CD4-positive, alpha-beta memory T cell (primary cell): ENCODE measurements at regions not wholly inside any gene's neighbourhood (a gene's known extent, or its start where the extent isn't known, plus 50 kb on each side); places are given as distances from the start of the nearest gene placed in this dataset.

ENCODE experiments used
- CTCF ChIA-PET: fragments of 350-600 bp; sonication (Branson Sonifier 250); formaldehyde crosslinking; loops from one replicate; lab custom pipeline; 2021; ENCODE audit warnings: inconsistent platforms; ENCODE audit not compliant: partially characterized antibody; lab: Charles Lee
- POLR2A ChIA-PET: fragments of 350-600 bp; sonication (Branson Sonifier 250); formaldehyde crosslinking; loops from one replicate; lab custom pipeline; 2021; ENCODE audit not compliant: partially characterized antibody; lab: Charles Lee
- DNase-seq, 5 donors: peaks; one replicate each; pipeline versions ENCODE4 v3.0.0 to v3.0.0-alpha.2; 2020 to 2022; ENCODE audit warnings: mixed read lengths in 1 of 5
- H3K27ac ChIP-seq: one replicate; pipeline ENCODE4 v1.7.0; 2013; ENCODE audit warnings: low read depth, low read length
- H3K27me3 ChIP-seq: 2 replicates; pipeline ENCODE4 v1.7.0; 2013; ENCODE audit warnings: mild to moderate bottlenecking, low read length, moderate library complexity; ENCODE audit not compliant: insufficient read depth
- H3K36me3 ChIP-seq: 2 replicates; pipeline ENCODE4 v1.7.0; 2013; ENCODE audit warnings: mild to moderate bottlenecking, low read length, moderate library complexity; ENCODE audit not compliant: insufficient read depth
- H3K4me1 ChIP-seq: 2 replicates; pipeline ENCODE4 v1.7.0; 2013; ENCODE audit warnings: mild to moderate bottlenecking, low read length, moderate library complexity; ENCODE audit not compliant: insufficient read depth
- H3K4me3 ChIP-seq, 2 donors: one replicate each; pipeline ENCODE4 v1.7.0; 2013; ENCODE audit warnings: low read length in 2 of 2, mild to moderate bottlenecking in 1 of 2
- H3K9me3 ChIP-seq, 2 donors: one replicate each; pipeline ENCODE4 v1.7.0; 2013; ENCODE audit warnings: low read length in 2 of 2, control low read depth in 1 of 2; ENCODE audit not compliant: control insufficient read depth in 1 of 2
- H3K27ac Mint-ChIP-seq, 7 donors: one replicate each; pipeline ENCODE4 v1.8.0; 2020 to 2021; ENCODE audit warnings: mixed read lengths in 7 of 7, mild to moderate bottlenecking in 6 of 7, inconsistent platforms in 3 of 7, moderate library complexity in 3 of 7
- H3K27me3 Mint-ChIP-seq, 2 donors: one replicate each; pipeline ENCODE4 v1.8.0; 2020 to 2021; ENCODE audit warnings: mixed read lengths in 2 of 2
- H3K36me3 Mint-ChIP-seq, 2 donors: one replicate each; pipeline ENCODE4 v1.8.0; 2020 to 2021; ENCODE audit warnings: mixed read lengths in 2 of 2, inconsistent platforms in 1 of 2, mild to moderate bottlenecking in 1 of 2
- H3K4me1 Mint-ChIP-seq, 4 donors: one replicate each; pipeline ENCODE4 v1.8.0; 2020 to 2021; ENCODE audit warnings: mixed read lengths in 4 of 4, mild to moderate bottlenecking in 1 of 4
- H3K4me3 Mint-ChIP-seq, 8 donors: one replicate each; pipeline ENCODE4 v1.8.0; 2020 to 2021; ENCODE audit warnings: mixed read lengths in 8 of 8, mild to moderate bottlenecking in 7 of 8, moderate library complexity in 6 of 8, inconsistent platforms in 3 of 8
- H3K9me3 Mint-ChIP-seq, 8 donors: one replicate each; pipeline ENCODE4 v1.8.0; 2020 to 2021; ENCODE audit warnings: mixed read lengths in 8 of 8, mild to moderate bottlenecking in 5 of 8, inconsistent platforms in 3 of 8, moderate library complexity in 1 of 8
- intact Hi-C: fragments of 100-400 bp; cut with micrococcal nuclease; formaldehyde crosslinking; loops from one replicate; pipeline ENCODE4 v1.15.1; 2023

DNA sequence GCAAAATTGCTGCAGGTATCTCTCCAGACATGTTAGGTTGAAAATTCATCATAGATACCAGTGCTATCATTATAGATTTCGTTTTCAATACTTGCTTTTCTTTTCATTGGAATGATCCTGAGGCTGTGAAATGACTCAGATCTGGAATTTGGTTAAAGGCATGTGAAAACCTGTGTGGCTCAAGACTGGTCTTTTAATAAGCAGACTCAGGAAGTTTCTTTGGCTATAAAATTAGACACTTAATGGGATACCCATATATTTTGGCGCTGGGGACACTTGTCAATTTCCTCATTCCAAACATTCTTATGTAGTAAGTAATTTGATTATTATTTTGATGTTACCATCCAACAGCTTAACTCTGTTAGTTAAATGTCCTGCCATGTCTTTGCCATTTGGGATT is 1041.1 kb upstream of the GBE1 start:
- peaks cover 0 to 12% (median 6%) of the 10 kb centered on the region in 8 donors for H3K9me3 Mint-ChIP-seq
- no peak overlapping the region for H3K4me3 Mint-ChIP-seq
- CTCF ChIA-PET: no interaction called here
- no peaks in the 10 kb centered on the region for H3K4me1 Mint-ChIP-seq
- no peak for DNase-seq
- H3K27ac Mint-ChIP-seq: no peak overlapping the region
- POLR2A ChIA-PET: no interaction called here
- H3K27me3 Mint-ChIP-seq: no peaks in the 10 kb centered on the region
- Histone ChIP-seq H3K4me3 (no peak overlapping the region), H3K36me3 (no peaks in the 10 kb centered on the region), H3K27ac (no peak overlapping the region), H3K4me1 (no peaks in the 10 kb centered on the region), H3K9me3 (no peaks in the 10 kb centered on the region), H3K27me3 (no peaks in the 10 kb centered on the region)
- intact Hi-C loops: no loop called here
- H3K36me3 Mint-ChIP-seq: no peaks in the 10 kb centered on the region

GRCh38 chr3:82800248-82800647 is 1038.8 kb upstream of the GBE1 start:
- ChIA-PET POLR2A (no interaction called here), CTCF (no interaction called here)
- H3K4me1 ChIP-seq: no peaks in the 10 kb centered on the region
- H3K9me3 ChIP-seq: no peaks in the 10 kb centered on the region
- intact Hi-C loops: no loop called here
- H3K27ac Mint-ChIP-seq: no peak overlapping the region
- H3K4me1 Mint-ChIP-seq: no peaks in the 10 kb centered on the region
- no peak overlapping the region for H3K4me3 Mint-ChIP-seq
- no peaks in the 10 kb centered on the region for H3K36me3 ChIP-seq
- no peaks in the 10 kb centered on the region for H3K27me3 ChIP-seq
- no peaks in the 10 kb centered on the region for H3K36me3 Mint-ChIP-seq
- no peak for DNase-seq
- no peaks in the 10 kb centered on the region for H3K27me3 Mint-ChIP-seq
- peaks cover 0 to 9% (median 3%) of the 10 kb centered on the region in 8 donors for H3K9me3 Mint-ChIP-seq
- H3K27ac ChIP-seq: no peak overlapping the region
- no peak overlapping the region for H3K4me3 ChIP-seq

DNA sequence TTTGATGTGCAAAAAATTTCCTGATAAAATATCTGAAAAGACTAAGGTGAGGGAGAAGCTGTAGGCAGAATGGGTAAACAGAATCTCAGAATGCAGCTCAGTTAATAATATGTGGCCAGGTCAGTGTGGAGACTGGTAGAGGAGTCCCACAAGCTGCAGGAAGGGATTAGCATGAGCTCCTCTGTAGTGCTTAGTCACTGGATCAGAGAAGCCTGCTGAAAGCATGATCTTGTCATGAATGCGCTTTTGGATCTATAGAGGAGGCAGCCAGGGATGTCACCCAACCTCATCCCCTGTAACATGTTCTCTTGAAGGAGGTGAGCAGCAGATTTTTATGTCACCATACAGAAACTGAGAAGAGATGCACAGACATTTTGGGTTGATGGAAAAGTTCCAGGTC is 1035.3 kb upstream of the GBE1 start:
- POLR2A ChIA-PET: no interaction called here
- no peak overlapping the region for H3K27ac Mint-ChIP-seq

DNA sequence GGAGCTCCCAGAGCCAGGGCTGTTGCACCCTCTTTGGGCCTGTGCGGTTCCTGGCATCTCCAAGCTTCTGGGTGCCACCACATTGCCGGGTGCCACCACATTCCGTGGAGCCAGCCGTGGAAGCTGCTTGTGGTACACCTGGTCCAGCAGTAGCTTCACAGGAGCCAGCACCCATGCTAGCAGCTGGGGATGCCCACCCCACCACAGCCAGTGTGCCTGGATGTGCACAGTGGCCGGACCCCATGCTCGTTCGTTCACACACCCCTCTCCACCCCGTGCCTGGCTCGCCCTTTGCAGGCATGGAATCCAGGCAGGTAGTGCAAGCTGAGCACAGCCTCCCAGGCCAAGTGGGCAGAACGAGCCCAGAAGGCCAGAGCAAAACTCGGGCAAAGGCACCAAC is 1029.8 kb upstream of the GBE1 start:
- no peak overlapping the region for H3K4me3 Mint-ChIP-seq
- no peaks in the 10 kb centered on the region for H3K4me1 Mint-ChIP-seq
- Histone ChIP-seq H3K27ac (no peak overlapping the region), H3K36me3 (no peaks in the 10 kb centered on the region), H3K9me3 (no peaks in the 10 kb centered on the region), H3K27me3 (no peaks in the 10 kb centered on the region), H3K4me1 (no peaks in the 10 kb centered on the region), H3K4me3 (no peak overlapping the region)
- ChIA-PET POLR2A (no interaction called here), CTCF (no interaction called here)
- H3K36me3 Mint-ChIP-seq: no peaks in the 10 kb centered on the region
- peaks cover 0 to 15% (median 5%) of the 10 kb centered on the region in 8 donors for H3K9me3 Mint-ChIP-seq
- H3K27me3 Mint-ChIP-seq: no peaks in the 10 kb centered on the region
- no peak overlapping the region for H3K27ac Mint-ChIP-seq
- DNase-seq: no peak
- intact Hi-C loops: no loop called here

More for the DNA sequence above, 1035.3 kb upstream of the GBE1 start:
- no peaks in the 10 kb centered on the region for H3K36me3 Mint-ChIP-seq
- no peak overlapping the region for H3K4me3 Mint-ChIP-seq
- H3K9me3 ChIP-seq: no peaks in the 10 kb centered on the region
- no peaks in the 10 kb centered on the region for H3K36me3 ChIP-seq
- H3K4me1 ChIP-seq: no peaks in the 10 kb centered on the region
- no peak overlapping the region for H3K4me3 ChIP-seq
- CTCF ChIA-PET: no interaction called here
- H3K27ac ChIP-seq: no peak overlapping the region
- intact Hi-C loops: no loop called here
- H3K4me1 Mint-ChIP-seq: no peaks in the 10 kb centered on the region
- H3K9me3 Mint-ChIP-seq: peaks cover 0 to 16% (median 2%) of the 10 kb centered on the region in 8 donors
- no peak for DNase-seq
- H3K27me3 ChIP-seq: no peaks in the 10 kb centered on the region
- H3K27me3 Mint-ChIP-seq: no peaks in the 10 kb centered on the region

DNA sequence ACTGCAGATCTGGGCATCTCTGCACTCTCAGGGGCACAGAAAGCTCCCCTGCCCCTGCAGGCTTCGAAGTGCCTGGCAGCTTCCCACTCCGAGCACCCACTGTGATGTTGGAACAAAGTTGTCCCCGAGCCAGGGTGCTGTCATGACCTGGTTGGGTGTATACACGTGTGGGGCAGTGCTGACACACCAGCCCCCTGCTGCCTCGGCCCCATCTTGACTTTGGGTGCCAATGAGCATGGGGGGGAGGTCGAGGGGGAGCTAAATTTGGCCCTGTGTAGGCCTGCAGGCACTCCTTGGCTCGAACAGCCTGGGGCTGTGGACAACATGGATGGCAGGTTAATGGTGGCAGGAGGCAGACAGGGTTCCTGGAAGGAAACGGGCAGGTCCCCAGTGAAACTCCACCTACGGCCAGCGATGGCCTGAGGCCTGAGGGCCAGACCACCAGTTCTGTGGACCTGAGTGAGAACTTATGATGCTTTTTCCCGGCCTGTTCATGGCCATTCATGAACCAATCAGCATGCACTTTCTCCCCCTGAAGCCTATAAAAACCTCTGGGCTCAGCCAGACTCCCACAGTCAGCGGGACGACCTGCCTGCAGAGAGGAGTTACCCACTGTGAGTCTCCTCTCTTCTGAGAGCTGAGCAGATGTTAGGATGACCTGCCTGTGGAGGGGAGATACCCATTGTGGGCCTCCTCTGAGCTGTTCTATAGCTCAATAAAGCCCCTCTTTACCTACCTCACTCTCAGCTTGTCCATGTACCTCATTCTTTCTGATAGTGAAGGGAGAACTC is 1029.1 kb upstream of the GBE1 start:
- no peaks in the 10 kb centered on the region for H3K27me3 Mint-ChIP-seq

DNA sequence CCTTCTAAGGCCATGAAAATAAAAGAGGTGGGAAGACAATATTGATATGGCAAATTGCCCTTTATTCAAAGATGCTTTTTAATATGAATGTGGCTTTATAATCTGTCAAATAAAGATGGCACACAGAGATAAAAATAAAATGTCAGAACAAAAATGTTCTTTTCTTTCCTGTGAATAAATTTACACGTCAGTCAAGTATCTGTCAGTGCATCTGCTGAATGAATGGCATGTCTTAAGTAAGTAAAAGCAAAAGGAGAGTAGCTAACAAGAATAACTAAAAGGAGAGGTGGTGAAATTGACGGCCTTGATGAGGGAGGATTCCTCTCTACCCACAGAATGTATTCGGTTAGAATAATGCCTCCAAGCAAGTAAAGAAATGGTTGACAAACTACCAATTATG is 1021.7 kb upstream of the GBE1 start:
- Mint-ChIP-seq H3K27ac (no peak overlapping the region), H3K4me3 (no peak overlapping the region), H3K36me3 (no peaks in the 10 kb centered on the region), H3K4me1 (no peaks in the 10 kb centered on the region), H3K9me3 (peaks cover 0 to 12% (median 3%) of the 10 kb centered on the region in 8 donors), H3K27me3 (no peaks in the 10 kb centered on the region)
- Histone ChIP-seq H3K27me3 (no peaks in the 10 kb centered on the region), H3K4me3 (no peak overlapping the region), H3K4me1 (no peaks in the 10 kb centered on the region), H3K27ac (no peak overlapping the region), H3K36me3 (no peaks in the 10 kb centered on the region), H3K9me3 (no peaks in the 10 kb centered on the region)
- no peak for DNase-seq
- intact Hi-C loops: no loop called here
- ChIA-PET CTCF (no interaction called here), POLR2A (no interaction called here)

More for the DNA sequence above, 1029.1 kb upstream of the GBE1 start:
- H3K4me3 ChIP-seq: no peak overlapping the region
- no peaks in the 10 kb centered on the region for H3K27me3 ChIP-seq
- no peaks in the 10 kb centered on the region for H3K36me3 ChIP-seq
- H3K4me3 Mint-ChIP-seq: no peak overlapping the region
- ChIA-PET CTCF (no interaction called here), POLR2A (no interaction called here)
- DNase-seq: no peak
- H3K9me3 ChIP-seq: no peaks in the 10 kb centered on the region
- intact Hi-C loops: no loop called here
- H3K4me1 Mint-ChIP-seq: no peaks in the 10 kb centered on the region
- H3K27ac Mint-ChIP-seq: no peak overlapping the region
- no peaks in the 10 kb centered on the region for H3K4me1 ChIP-seq
- H3K36me3 Mint-ChIP-seq: no peaks in the 10 kb centered on the region
- H3K27ac ChIP-seq: no peak overlapping the region
- peaks cover 0 to 15% (median 6%) of the 10 kb centered on the region in 8 donors for H3K9me3 Mint-ChIP-seq

DNA sequence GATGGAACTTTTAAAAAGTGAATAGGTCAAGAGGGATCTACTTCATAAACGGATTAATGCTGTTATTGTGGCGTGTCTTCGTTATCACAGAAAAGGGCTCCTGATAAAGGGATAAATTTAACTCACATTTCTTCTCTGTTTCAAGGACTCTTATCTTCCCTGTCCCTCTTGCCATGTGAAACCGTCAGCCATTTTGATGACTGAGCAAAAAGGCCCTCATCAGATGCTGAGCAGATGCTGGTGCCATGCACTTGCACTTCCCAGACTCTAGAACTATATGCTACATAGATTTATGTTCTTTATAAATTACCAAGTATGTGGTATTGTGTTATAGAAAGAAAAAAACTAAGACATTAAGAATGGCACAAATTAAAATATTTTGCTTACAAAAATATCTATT is 1011.8 kb upstream of the GBE1 start:
- Histone ChIP-seq H3K9me3 (no peaks in the 10 kb centered on the region), H3K4me1 (no peaks in the 10 kb centered on the region), H3K4me3 (no peak overlapping the region), H3K36me3 (no peaks in the 10 kb centered on the region), H3K27me3 (no peaks in the 10 kb centered on the region), H3K27ac (no peak overlapping the region)
- Mint-ChIP-seq H3K9me3 (peaks cover 0 to 18% (median 5%) of the 10 kb centered on the region in 8 donors), H3K4me1 (no peaks in the 10 kb centered on the region), H3K4me3 (no peak overlapping the region), H3K27ac (no peak overlapping the region), H3K36me3 (no peaks in the 10 kb centered on the region), H3K27me3 (no peaks in the 10 kb centered on the region)
- DNase-seq: no peak
- CTCF ChIA-PET: no interaction called here
- intact Hi-C loops: no loop called here
- POLR2A ChIA-PET: no interaction called here
